SKM-1 (cell line): ENCODE measurements at regions not wholly inside any gene's neighbourhood (a gene's known extent, or its start where the extent isn't known, plus 50 kb on each side); places are given as distances from the start of the nearest gene placed in this dataset.
"Not testable (repeated sequence)": the region's sequence is repeated elsewhere in the genome, so short reads cannot be mapped to it uniquely, and the experiment has no call there.

ENCODE experiments used
- DNase-seq: peaks from one replicate; lab custom pipeline; 2025; ENCODE audit not compliant: unreplicated experiment; lab: John Stamatoyannopoulos, UW

DNA sequence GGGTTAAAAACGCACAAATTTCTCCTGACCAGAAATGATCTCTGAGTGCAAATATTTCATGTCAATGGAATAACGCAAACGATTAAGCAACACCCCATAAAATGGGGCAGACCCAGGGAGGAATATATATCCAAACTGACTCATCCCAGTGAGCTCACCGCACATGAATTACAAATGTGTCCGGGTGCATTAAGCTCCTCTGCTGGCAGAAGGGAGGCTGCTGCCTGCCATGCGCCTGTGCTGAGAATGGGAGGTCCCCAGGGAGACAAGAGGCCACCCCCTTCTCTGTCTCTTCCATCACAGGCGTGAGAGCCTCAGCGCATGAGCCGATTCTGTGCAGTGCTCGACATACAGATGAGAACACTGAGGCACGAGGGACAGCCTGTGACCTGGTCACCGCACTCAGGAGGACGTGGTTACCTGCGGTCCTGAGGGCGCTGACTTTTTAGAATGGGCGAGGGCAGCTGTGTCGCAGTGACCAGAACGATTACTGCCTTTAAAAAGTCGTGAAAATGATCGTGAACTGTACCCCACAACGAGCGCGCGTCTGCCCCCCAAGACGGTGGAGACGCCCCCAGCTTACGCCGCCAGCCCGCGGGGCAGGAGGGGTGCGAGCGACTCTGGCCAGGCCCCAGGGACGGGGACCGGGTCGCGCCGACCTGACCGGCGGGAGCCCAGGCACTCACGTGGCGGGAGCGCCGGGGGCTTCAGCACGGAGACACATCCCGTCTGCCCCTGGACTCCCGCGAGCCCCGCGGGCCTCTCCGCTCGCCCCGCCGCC, 188.5 kb downstream of the ADRA2C start:
- DNase-seq = not testable (repeated sequence)

DNA sequence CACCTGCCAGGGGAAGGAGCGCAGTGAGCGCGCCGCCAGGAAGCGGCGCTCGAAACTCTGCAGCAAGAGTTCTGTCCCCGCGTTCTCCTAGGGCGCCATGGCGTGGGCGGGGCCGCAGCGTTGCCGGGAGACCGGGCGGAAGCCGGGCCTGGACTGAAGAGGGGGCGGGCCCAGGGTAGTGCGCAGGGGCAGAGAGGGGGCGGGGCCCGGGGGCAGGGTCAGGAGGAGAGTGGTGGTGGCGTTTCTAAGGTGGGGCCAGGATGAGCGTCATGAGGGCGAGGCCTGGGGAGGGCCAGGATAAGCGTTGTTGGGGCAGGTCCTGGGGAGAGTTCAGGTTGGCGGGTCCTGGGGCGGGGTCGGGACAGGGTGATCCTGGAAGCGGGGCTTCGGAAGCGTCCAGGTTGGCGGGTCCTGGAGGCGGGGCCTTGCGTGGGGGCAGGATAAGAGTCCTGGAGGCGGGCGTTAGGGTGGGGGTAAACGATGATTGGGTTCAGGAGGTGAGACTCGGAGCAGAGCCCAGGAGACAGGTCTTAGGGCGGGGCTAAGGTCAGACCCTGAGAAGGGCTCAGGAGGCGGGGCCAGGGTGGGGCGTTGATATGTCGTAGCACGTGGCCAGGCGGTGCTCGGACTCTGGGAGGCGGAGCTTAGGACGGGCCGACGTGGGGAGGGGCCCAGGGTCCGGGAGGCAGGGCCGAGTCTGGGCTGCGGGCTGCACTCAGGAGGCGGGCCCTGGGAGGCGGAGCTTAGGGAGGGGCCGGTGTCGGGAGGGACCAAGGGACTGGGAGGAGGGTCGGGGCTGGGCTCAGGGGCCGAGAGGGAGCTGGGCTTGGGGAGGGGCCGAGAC, 189.4 kb downstream of the ADRA2C start:
- DNase-seq = peak; percentile 98

DNA sequence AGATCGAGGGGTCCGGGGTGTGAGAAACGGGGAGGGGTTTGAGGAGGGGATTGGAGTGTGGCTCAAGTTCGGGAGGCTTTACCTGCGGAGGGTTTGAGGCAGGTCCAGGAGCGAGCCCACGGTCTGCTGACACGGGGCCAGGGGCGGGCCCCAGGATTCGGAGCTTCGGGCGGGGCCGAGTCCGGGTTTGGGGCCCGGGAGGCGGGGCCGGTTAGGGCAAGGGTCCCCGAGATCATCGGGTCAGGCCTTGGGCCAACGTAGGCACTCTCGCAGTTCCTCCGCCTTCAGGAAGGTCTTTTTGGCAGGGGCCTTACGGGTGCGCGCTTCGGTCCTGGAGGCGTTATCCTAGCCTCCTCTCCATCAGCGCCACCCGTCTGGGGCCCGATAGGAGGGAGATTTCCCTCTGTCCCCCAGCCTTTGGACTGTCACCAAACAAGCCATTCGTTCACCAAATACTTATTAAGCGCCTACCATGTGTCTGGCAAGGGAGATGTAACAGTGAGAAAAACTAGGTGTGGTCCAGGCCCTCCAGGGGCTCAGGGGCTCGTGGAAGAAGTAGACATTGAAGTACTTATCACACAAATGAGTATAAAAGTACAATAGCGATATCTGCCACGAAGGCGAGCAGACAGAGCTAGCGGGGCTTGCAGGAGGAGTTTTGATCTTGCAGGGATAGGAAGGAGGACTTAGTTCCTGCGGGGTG, 190.1 kb downstream of the ADRA2C start:
- not testable (repeated sequence) for DNase-seq

- DNase-seq = not testable (repeated sequence)
Measured at GRCh38 chr4:3961091-3961672, 195.0 kb downstream of the ADRA2C start.

GRCh38 chr4:3964572-3965278, 198.5 kb downstream of the ADRA2C start:
- not testable (repeated sequence) for DNase-seq

DNA sequence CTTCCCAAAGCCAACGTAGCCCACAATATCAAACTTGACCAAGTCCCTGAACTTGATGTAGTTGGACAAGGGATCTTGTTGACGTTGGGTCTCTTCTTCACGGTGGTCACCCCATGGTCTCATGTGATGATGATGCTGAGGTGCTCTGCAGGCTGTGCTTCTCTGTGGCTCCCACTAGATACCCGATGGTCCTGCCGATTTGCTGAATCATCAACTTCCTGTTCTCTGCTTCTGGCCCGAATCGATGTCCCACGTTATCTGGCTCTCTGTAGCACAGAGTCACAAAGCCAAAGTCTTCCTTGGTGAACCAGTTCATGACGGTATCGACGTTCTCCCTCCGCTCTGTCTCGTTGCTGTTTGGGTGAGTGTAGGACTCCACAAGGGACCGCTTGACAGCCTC, 201.0 kb downstream of the ADRA2C start:
- DNase-seq = not testable (repeated sequence)

DNA sequence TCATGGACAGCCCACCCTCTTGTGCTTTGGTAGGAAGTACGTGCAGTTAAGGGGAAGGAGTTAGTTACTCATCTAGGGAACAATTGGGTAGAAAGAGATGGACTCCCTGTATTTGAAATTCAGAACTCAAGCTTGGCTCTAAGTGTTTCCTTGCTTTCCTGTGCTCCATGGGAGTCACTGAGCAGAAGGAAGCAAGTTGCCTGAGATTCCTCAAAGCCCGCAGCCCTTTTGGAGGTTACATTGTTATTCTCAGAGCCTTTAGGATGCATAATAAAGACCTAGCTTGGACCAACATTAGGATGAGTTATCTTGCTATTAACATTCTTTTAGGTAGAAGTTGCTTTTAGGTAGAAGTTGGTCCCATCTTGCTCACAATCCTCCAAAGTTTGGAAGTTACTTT, 206.4 kb downstream of the ADRA2C start:
- not testable (repeated sequence) for DNase-seq

DNA sequence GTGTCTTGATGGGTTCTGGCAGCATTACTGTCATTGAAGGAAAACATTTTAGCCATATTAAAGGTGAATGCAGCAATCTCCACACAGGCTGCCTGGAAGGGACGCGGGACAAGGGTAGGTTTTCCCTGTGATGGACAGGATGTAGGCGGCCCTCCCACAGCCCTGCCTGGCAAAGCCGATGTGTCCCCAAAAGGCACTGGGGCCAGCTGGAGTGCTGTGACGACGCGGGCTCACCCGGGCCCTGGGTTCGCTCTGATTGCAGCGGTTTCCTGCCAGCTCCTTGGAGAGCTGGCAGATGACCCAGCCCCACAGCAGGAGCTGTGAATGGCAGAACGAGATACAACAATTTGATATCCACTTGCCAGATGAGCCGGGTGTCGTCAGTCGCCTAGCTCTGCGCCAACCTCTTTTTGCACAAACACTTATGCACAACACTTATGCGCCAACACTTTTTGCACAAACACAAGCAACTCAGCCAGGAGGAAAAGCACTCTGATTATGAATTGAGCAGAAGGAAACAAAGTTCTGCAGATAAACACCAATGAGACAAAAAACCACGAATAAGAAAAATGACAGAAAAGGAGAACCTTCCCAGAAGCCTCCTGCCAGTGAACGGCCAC, 207.5 kb downstream of the ADRA2C start:
- DNase-seq = not testable (repeated sequence)

- not testable (repeated sequence) for DNase-seq
Measured at GRCh38 chr4:3983518-3984125, 217.4 kb downstream of the ADRA2C start.

DNA sequence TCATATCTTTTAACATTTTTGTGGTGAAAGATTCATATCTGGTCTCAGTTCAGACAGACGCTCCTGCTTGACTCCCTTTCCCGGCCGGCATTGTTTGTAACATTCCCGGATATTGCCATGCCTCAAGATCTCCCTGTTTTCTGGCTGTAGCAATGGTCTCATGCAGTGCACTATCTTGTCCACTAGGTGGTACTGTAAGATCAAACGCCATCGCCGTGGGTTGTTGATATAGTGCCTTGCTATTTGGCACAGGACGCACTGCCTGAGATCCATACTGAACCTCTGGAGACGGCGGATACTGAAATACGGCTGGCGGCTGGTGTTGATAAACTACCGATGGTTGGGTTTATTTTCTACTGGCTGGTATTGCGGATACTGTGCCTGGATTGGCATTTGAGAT, 218.6 kb downstream of the ADRA2C start:
- DNase-seq = not testable (repeated sequence)

DNA sequence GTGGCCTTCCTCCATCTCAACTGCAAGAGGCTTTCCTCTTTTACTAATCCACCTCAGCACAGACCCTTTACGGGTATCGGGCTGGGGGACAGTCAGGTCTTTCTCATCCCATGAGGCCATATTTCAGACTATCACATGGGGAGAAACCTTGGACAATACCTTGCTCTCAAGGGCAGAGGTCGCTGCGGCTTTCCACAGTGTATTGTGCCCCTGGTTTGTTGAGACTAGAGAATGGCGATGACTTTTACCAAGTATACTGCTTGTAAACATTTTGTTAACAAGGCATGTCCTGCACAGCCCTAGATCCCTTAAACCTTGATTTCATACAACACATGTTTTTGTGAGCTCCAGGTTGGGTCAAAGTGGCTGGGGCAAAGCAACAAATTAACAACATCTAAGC, 220.2 kb downstream of the ADRA2C start:
- not testable (repeated sequence) for DNase-seq

- not testable (repeated sequence) for DNase-seq
Measured at GRCh38 chr4:3997386-3997785, 229.3 kb downstream of the OTOP1 start.

DNA sequence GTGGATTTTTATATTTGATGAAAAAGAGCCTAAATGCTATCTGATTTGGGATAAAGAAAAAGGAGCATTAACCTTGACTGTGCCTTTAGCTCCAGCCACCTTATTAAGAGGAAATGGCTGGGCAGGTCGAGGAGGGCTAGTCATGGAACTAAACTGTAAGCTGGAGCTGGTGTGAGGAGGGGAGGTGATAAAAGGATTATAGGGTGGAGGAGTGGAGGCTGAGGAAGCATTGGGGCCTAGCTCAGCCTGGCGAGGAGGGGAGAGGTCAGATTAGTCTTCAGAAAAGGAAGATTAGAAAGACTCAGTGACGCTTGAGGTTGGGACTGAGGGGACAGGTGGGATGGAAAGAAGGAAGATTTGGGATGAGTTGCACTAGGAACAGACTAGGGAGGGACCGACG, 222.7 kb downstream of the OTOP1 start:
- not testable (repeated sequence) for DNase-seq

DNA sequence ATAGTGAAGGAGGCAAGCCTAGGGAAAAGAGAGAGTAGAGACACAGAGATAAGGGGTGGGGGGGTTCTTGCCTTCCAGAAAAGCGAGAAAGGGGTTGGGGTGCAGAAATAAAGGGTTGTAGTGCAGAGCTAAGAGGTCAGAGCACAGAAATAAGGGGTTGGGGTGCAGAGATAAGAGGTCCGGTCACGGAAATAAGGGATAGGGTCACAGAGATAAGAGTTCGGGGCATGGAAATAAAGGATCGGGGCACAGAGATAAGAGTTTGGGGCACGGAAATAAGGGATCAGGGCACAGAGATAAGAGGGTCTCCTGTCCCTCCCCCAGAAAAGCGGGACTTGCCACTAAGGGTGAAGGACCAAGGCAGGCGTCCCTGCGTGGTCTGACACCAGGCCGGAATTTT, 222.0 kb downstream of the OTOP1 start:
- not testable (repeated sequence) for DNase-seq

DNA sequence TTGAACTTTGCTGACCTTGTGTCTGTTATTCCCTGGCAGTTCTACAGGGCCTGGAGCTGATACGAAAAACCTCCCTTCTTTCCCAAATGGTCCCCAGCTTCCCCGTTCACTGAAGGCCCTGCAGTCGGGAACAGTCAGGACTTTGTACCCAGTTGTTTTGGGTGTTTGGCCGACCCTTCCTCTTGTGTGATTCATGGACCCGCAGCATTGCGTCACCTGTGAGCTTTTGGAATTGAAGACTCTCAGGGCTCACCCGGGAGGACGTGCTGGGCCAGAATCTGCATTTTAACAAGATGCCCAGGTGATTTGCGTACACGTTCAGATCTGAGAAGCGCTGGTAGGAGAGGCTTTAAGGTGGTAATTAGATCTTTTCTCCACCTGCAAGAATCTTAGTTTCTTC, 220.4 kb downstream of the OTOP1 start:
- not testable (repeated sequence) for DNase-seq

DNA sequence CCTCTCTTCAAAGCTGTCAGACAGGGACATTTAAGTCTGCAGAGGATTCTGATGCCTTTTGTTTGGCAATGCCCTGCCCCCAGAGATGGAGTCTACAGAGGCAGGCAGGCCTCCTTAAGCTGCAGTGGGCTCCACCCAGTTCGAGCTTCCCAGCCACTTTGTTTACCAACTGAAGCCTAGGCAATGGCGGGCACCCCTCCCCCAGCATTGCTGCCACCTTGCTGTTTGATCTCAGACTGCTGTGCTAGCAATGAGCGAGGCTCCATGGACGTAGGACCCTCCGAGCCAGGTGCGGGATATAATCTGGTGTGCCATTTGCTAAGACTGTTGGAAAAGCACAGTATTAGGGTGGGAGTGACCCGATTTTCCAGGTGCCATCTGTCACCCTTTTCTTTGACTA, 207.7 kb downstream of the OTOP1 start:
- DNase-seq = not testable (repeated sequence)

DNA sequence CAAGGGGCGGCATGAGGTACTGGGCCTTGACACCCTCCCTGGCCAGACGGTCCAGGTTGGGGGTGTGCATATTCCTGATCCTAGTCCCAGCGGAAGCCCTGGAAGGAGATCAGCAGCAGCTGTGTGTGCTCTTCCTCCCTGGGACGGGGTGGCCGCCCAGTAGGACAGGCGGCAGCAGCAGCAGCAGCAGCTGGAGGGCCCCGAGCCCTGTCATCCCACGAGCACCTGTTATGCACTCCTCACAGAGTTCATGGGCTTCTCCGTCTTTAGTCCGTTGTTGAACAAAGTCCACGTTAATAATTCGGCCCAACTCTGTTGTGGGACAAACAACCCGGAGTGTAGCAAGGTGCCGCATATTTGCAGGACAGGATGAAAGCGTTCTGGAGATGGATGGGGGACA, 205.6 kb downstream of the OTOP1 start:
- not testable (repeated sequence) for DNase-seq

DNA sequence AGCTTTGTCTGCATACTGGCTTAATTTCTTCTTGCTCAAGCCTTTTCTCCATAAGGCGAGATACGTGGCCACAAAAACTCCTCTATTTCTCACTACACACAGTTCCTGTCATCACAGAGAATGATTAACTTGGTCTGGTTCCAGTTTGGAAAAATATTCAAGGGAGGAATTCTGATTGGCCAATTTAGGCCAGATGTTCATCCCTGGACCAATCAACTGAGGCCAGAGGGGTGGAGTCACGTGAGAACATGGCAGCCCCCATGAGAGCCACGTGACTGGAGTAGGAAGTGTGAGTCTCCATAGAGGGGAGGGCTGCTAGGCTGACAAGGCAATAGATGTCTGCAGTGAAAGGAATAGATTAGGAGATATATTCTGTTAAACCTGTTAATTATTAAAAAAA, 200.0 kb downstream of the OTOP1 start:
- not testable (repeated sequence) for DNase-seq

DNA sequence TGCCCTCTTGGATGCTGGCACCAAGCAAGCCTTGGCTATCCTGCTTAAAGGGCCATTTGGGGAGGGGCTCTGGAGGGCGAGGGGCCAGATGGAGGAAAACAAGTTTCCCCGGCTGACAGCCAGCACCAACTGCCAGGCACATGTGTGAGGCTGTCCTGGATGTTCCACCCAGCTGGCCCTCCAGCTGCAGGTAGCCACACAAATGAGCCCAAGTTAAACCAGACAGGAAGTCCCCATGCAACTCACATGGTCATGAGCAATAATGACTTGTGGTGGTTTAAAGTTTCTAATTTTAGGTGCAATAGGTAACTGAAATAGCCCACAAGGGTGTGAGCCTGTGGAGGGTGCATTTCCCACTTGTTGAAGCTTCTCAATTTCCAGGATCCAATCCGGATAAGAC, 198.0 kb downstream of the OTOP1 start:
- DNase-seq = not testable (repeated sequence)
